HG03571 (cell line): ENCODE measurements at regions not wholly inside any gene's neighbourhood (a gene's known extent, or its start where the extent isn't known, plus 50 kb on each side); places are given as distances from the start of the nearest gene placed in this dataset.

Experiments used
- ATAC-seq: cut with Tn5 transposase; IDR thresholded peaks from one replicate; pipeline ENCODE4 v1.9.1; 2021; ENCODE audit not compliant: unreplicated experiment

DNA sequence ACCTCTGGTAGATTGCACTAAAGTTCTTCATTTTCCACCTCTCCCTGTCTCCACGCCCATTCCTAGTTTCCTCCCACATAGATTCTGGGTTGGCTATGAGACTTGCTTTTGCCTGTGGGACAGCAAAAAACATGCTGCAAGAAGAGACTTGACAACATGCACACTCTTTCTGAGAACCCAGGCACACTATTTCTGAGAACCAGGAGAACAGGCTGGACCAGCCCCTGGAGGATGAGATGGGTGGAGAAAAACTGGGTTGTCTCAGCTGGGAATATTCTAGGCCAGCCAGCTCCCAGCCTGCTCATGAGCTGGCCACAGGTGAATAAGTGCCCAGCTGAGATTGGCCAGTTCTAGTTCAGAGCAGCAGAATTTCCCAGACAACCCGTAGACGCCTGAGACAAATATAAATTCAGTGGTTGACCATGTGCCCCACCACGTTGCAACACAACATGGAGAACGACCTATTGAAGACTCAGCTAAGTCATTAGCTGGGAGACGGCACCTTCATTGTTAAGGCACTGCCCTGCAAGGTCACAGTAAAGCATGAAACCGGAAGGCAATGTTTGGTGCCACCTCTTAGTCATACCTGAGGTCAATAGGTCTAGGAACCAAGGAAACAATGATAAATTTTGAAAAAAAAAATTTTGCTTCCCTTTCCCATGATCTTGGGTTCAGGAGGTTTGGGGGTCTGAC is 92.7 kb upstream of the AKR1E2 start:
- no peak for ATAC-seq

GRCh38 chr10:4730998-4731397 is 95.0 kb upstream of the AKR1E2 start:
- ATAC-seq, result no peak

DNA sequence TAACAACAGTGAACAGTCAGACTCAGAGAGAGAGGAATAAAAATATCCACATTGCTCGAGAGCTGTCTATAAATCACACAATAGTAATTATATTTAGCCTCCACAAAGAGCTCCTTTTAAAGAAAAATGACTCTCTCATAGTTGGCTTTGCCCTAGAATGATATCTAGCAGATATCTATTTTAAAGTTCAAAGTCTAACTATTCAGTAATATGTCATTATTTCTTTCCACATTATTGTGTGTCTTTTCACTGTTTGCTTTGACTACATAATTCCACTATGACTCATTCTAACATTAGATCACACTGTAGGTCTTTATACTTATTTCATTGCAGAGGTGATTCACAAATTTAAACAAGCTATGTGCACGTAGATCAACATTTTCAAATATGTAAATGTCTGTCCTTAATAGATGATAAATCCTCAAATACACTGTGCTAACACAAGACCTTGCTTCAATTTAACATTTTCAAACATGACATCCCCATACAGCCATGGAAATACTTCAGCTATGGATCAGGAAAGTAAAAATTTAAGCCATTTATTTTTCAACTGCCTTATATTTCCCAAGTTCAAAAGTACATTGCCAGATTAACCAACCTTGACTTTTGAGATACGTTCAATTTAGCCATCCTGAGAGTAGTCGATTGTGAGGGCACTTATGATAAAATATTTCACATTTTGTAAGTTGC is 99.9 kb upstream of the AKR1E2 start:
- ATAC-seq, result no peak

GRCh38 chr10:4723860-4724259 is 102.1 kb upstream of the AKR1E2 start:
- no peak for ATAC-seq

DNA sequence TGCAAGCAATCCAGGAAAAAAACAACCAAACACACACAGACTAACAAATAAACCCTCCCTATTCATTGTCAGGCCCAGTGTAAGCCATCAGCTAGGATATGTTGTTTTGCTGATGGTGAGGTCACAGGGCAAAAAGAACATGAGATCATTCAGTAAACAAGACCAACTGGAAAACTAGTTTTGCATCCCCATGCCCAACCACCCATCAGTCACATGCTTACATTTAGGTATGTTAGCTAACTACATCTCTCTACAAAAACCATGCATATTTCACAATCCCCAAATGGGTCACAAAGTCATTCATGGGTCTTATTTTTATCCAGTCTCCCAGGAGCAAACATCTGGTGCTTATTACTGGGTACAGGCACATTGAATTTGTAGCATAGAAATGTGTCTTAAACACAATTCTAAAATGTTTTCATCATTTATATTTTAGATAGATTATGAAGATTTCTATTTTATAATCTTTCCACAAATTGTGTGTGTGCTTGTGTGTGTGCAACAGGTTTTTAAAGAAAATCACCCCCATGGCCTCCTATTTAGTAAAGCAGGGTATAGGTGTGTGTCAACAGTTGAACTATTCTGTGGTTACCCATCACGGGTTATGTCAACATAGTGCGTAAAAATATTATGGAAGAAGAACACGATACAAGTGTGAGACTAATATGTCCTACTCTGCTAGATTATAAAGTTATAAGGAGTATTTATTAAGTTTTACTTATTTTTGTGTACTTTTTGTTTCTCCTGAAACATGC is 103.8 kb upstream of the AKR1E2 start:
- no peak for ATAC-seq

GRCh38 chr10:4720463-4720862 is 105.5 kb upstream of the AKR1E2 start:
- ATAC-seq, result no peak

GRCh38 chr10:4719671-4720070 is 106.3 kb upstream of the AKR1E2 start:
- no peak for ATAC-seq

GRCh38 chr10:4719036-4719435 is 107.0 kb upstream of the AKR1E2 start:
- no peak for ATAC-seq

DNA sequence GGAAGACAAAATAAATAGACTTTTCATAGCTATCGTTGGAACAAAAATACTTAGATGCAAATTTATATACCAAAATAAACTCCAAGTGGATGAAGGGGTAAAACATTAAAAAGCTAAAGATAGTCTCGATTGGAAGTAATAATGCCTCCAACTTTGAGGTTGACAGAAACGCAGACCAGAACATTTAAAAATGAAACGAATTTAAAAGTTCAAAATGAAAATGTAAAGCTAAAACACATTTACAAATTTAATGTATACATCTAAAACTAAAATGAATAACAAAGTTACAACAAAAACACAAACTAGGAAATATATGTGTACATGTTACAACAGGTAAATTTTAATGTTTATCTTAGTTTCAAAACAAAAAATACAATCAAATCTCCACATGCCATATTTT is 107.5 kb upstream of the AKR1E2 start:
- ATAC-seq, result no peak

DNA sequence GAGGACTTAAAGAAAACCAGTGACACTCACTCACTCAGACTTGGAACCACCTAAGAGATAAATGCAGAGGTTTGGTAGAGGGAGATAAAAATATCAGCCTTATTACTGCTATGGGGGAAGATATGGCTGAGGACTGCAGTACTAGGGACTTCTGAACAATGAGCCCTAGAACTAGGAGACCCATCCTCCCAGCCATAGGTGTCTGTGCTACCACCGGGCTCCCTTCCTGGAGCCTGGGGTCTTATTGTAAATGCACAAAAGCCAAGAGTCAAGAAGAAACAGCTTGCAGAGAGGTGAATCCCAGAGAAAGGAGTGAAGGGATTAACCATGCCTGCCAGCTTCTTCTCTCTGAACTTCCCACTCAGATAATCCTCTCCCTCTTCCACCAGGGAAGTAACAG is 108.3 kb upstream of the AKR1E2 start:
- no peak for ATAC-seq

- ATAC-seq, result no peak
Measured at GRCh38 chr10:4710858-4711257, 115.1 kb upstream of the AKR1E2 start.

DNA sequence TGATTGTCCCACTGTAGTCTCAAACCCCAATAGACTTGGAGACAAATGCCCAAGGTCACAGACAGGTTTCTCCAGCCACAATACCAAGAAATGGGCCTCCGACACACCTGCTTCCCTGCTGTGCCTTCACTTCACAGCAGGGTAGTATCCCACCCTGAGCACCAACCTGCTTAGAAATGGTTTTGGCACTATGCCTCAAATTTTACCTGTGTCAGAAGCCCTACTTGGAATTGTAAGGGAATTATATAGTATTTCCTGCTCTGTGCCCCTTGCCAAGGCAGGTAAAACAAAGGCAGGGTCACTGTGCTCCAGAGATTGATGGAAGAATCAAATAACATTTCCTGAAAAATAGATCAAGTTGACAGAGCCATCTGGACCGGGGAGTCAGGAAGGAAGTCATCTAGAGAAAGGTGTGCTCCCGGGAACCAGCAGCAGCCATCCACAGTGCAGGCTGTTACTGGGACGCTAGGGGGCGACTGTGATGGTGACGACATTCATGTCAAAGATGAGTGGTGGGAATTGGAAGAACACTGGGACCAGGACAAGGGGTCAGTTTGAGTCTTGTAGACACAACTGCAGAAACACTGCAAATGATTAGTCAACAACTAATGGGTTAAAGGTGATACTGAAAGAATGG is 117.8 kb upstream of the AKR1E2 start:
- no peak for ATAC-seq

GRCh38 chr10:4707221-4707620 is 118.8 kb upstream of the AKR1E2 start:
- ATAC-seq, result no peak

GRCh38 chr10:4704034-4704545 is 121.9 kb upstream of the AKR1E2 start:
- ATAC-seq, result no peak

DNA sequence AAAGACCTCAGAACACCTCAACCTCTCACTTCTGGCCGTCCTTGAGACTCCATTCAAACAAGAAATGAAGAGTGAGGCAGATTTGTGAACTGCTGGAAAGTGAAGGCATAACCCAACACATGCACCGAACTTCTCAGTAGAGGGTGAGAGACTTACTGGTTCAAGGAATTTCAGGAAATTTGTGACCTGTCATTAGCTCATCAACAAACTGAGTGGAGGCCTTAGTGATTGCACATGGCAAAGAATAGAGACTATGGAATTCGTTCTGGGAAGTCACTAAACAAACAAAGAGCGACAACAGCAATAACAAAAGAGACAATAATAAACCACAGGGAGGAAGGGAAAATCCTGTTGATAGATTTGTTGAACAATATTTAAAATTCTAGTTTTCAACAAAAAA is 125.0 kb upstream of the AKR1E2 start:
- ATAC-seq, result no peak

DNA sequence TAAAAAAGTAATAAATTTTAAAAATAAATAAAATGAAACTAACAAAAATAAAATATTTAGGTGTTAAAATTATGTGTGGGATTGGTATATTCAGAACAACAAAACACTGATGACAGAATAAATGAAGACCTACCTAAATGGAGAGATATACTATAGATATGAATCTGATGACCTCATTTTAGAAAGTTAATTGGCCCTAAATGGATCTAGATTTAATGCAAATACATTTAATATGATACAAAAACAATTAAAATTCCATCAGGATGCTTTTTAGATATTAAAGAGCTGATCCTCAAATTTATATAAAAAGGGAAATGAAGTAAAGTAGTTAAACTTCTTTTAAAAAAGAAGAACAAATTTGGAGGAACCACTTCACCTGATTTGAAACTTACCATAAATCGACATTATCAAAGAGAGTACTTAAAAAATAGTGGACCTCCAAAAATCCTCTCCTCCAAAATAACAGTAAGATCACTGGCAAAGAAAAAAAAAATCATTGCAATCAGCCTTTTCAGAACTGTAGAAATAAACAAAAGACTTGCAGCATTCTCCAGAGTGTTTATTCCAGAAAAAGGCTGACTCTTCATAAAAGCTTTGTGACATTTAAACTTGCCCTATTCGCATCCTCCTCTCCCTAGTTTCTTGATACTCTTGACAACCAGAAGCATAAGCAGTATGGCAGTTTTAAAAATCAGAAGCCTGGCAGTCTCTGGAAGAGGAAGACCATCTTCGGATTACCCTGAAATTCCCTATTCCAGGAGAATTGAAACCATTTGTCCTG is 125.9 kb upstream of the AKR1E2 start:
- ATAC-seq, result no peak

- no peak for ATAC-seq
Measured at GRCh38 chr10:4698075-4698474, 127.9 kb upstream of the AKR1E2 start.

DNA sequence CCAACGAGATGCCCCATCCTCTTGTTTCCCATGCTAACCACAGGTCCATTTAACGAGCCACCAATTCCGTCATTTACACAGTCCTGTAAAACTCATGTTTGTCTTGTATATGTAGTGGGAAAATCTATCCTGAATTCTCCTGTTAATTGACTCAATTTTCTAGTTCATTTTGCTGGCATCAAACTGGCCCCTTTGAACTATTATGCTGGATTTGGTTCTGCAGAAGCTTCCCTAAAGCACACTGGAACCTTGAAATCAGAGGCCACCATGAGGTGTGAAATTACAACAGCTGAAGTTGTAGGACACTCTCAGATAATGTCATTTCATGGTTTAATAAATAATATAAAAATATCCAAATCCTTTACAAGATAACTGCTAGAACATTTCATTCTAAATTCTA is 129.8 kb upstream of the AKR1E2 start:
- no peak for ATAC-seq

DNA sequence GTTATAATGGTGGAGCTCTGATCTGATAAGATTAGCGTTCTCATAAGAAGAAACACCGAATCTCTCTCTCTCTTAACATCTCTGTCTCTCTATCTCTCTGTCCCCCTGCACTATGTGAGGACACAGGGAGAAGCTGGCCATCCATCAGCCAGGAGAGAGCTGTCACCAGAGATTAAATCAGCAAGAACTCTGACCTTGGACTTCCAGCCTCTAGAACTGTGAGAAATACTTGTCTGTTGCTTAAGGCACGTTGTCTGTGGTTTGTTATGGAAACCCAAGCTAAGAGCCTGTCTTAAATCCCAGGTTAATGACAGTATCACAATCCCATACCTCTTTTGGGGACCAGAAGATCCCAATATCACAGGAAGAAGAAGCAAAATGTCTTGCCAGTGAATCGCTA is 132.0 kb upstream of the AKR1E2 start:
- ATAC-seq, result no peak

DNA sequence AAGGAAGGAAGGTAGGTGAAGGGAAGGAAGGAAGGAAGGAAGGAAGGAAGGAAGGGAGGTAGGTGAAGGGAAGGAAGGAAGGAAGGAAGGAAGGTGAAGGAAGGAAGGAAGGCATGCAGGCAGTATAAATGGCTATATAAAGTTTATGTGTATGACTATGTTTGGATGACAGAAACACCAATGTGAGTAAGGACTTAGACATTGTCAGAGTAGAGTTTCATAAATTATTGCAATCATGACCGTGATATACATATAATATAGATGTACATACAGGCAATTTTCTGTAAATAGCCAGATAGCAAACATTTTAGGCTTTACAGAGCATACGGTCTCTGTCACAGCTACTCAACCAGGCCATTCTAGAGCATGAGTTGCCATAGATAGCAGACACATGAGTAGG is 133.8 kb upstream of the AKR1E2 start:
- no peak for ATAC-seq

DNA sequence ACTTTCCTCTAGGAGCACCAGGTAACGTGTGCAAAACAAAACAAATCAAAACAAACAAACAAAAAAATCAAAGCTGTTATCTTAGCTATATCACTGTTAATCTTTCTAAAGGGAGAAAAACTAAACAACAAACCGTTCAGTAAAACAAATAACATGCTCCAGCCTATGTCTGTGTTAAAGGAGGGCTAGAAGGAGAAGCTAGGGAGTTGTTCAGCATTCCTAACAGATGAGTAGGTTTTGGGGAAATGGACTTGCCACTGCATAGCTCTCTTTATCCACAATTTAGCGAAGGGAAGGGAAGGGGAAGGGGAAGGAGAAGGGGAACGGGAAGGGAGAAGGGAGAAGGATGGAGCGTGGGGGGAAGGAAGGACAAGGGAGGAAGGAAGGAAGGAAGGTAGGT is 134.2 kb upstream of the AKR1E2 start:
- ATAC-seq, result no peak
